ENCODE measurements at regions not wholly inside any gene's neighbourhood (a gene's known extent, or its start where the extent isn't known, plus 50 kb on each side); places are given as distances from the start of the nearest gene placed in this dataset.

DNA sequence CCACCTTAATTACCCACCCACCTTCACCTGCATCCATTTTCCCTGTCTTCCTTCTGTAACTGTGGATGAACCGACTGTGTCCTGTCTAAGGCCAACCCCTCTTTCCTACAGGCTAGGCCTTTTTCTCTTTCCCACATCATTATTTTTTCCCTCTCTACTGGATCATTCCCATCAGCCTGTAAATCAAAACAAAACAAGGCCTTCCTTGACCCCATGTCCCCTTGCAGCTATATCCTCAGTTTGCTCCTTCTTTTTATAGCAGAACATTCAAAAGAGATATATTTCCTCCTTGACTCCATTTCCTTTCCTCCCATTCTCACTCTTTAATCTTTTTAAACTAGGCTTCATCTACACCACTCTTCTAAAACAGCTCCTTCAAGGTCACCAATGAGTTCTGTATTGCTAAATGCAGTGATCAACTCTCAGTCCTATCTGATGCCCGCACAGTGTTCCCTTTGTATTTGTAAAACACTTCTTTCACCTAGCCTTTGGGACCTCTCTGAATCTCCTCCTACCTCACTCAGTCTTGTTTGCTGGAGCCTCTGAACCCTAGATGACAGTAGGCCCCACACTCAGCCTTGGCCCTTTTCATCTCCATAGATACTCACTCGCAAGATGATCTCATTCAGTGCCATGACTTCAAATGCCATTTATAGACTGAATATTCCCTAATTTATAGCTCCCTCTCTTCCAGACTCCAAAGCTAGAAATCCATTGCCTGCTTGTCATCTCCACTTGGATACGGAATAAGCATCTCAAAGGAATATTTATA, 55.7 kb downstream of the CXCR4 start:
- in situ Hi-C loops (cut with HindIII; ENCODE audit: low sequenced_read_pairs) = no loop called here
- DNase-seq (ENCODE audit: low spot score) = no peak

DNA sequence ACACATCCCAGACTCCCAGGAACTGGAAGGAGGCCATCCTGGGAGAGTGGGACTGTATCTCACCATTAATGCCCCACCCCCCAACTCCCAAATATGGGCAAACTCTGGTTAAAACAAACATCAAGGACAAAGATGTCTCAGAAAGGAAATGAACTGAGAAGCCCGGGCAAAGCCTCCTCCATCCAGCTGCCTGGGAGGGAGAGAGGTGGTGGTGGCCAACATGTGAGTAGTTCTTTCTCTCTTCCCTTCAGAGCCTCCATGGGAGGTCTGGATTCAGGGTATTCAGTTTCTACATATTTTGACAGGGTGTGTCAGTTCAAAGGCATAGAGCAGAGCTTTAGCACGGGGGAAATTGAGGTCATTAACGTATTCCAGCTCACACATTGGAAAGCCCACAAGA, 57.5 kb downstream of the CXCR4 start:
- DNase-seq (ENCODE audit: low spot score) = no peak
- in situ Hi-C loops (cut with HindIII; ENCODE audit: low sequenced_read_pairs) = no loop called here

DNA sequence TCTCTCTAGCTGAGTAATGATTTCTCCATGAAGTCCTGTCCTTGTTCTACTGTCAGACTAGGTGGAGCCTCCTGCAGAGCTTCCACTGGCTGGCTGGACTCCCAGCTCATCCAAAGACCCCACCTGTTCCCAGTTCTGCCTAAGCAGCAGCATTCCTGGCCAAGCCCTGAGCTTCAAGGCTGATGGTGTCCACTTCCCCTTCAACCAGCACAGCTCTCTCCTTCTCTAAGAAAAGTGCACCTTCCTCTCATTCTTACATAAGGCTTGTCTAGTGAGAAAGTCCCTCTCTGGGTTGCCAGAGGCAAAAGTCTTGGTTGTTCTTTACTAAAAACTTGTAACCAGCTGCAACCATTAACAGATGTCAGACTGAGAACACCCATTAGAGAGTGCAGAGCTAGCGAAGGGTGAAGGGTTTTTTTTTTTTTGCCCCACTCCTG, 58.9 kb downstream of the CXCR4 start:
- in situ Hi-C loops (cut with HindIII; ENCODE audit: low sequenced_read_pairs) = no loop called here
- DNase-seq (ENCODE audit: low spot score) = peak; percentile 21

DNA sequence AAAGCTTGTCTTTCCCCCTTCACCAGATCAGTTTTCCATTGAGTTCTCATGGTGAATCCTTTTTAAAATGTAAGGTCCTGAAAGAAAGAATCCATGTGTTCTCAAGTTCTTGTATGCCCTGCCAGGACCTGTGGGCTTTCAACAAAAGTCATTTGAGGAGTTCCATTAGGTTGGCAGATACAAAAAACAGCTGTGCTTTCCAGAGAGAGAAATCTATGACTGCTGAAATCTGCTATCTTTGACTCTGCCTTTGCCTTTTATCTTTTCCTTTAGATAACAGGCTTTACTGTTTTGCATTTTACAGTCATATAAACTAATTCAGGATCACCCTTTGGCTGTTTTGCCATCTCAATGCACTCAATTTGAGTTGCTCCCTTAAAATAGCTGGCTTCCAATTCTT, 59.7 kb downstream of the CXCR4 start:
- in situ Hi-C loops (cut with HindIII; ENCODE audit: low sequenced_read_pairs) = no loop called here
- no peak for DNase-seq (ENCODE audit: low spot score)

DNA sequence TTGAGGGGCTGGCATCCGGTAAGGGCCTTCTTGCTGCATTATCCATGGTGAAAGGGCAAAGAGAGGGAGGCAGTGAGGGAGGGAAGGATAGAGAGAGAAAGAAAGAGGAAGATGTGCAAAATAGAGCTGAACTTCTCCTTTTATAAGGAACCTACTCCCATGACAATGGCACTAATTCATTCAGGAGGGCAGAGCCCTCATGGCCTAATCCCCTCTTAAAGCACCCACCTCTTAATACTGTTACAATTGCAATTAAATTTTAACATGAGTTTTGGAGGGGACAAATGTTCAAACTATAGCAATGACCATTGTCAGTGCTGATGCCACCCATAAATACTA, 60.2 kb downstream of the CXCR4 start:
- in situ Hi-C loops (cut with HindIII; ENCODE audit: low sequenced_read_pairs) = no loop called here
- no peak for DNase-seq (ENCODE audit: low spot score)

DNA sequence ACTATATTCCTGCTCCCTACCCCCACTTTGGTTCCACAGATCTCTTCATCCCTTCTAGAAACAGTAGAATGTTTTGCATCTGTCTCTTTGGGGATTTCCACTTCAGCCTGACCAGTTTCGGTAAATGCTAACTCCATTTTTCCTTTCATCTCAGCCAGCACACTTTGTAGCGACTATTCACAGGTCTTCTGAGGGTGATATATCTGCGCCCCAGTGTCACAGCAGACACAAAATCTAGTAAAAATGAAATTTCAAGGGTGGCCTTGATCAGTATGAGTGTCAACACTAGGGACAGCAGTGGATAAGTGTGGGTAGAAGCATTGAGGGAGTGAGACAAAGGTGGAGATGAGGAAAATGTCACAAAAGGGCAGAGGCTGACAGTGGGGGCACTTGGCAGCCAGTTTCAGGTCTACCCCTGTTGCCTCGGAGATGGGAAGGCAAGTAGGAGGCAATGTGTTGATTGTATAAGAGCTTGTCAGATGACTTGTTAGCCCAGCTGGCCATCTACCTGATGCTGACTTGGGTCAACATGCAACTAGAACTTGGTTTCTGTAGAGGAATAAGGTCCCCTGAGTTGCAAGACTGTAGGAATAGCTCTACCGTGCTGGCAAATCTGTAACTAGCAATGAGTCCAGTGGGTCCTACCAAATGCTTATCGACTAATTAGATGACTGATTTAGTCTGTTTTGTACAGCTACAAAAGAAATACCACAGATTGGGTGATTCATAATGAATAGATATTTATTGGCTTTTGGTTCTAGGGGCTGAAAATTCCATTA, 60.7 kb downstream of the CXCR4 start:
- DNase-seq (ENCODE audit: low spot score) = no peak
- in situ Hi-C loops (cut with HindIII; ENCODE audit: low sequenced_read_pairs) = no loop called here

DNA sequence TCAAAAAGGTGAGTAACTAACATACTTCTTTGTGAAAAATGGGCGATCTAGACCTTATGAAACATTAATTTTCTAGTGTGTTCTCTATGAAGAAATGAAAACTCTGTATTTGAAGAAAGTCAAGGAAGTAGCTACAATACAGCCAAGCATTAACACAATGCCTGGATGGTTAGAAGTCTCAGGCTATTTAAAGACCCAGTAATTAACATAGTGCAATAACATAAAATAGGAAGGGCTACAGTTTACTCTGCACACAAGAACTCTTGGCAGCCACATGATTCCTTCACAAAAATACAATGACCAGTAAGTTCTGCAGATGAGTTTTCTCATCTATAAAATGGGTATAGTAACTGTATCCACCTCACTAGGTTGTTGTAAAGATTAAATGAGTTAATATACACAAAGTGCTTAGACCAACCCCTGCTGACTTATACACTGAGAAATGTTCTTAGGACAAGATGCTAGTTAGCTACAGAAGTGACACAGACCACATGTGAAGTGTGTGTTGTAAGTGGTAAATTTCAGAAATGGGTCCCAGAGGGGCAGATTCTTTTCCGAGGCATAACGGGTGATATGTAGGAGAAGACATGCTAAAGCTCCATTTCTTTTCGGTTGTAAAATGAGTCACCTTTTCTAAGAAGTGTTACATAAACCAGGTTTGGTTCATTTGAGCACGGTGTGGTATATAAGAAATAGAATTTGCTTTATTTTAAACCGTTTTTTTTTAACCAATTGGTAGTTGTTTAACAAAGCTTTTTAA, 61.8 kb downstream of the CXCR4 start:
- in situ Hi-C loops (cut with HindIII; ENCODE audit: low sequenced_read_pairs) = no loop called here
- DNase-seq (ENCODE audit: low spot score) = no peak

DNA sequence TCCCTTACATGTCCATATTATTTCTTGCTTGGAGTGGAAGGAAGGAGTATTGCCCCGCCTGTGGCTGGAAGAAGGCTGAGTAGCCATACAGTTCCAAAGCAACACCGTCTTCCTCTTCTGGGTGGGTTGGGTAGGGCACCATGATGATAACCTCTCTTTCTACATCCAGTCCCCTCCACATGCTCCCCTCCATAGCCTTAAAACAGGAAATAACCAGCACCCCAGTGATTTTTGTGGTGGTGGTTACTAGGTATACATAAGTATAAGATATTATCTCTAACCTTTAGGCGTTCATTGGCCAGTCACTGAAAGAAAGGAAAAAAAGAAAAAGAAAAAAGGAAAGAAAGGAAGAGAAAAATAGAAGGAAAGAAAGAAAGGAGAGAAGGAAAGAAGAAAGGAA, 63.1 kb downstream of the CXCR4 start:
- in situ Hi-C loops (cut with HindIII; ENCODE audit: low sequenced_read_pairs) = no loop called here

DNA sequence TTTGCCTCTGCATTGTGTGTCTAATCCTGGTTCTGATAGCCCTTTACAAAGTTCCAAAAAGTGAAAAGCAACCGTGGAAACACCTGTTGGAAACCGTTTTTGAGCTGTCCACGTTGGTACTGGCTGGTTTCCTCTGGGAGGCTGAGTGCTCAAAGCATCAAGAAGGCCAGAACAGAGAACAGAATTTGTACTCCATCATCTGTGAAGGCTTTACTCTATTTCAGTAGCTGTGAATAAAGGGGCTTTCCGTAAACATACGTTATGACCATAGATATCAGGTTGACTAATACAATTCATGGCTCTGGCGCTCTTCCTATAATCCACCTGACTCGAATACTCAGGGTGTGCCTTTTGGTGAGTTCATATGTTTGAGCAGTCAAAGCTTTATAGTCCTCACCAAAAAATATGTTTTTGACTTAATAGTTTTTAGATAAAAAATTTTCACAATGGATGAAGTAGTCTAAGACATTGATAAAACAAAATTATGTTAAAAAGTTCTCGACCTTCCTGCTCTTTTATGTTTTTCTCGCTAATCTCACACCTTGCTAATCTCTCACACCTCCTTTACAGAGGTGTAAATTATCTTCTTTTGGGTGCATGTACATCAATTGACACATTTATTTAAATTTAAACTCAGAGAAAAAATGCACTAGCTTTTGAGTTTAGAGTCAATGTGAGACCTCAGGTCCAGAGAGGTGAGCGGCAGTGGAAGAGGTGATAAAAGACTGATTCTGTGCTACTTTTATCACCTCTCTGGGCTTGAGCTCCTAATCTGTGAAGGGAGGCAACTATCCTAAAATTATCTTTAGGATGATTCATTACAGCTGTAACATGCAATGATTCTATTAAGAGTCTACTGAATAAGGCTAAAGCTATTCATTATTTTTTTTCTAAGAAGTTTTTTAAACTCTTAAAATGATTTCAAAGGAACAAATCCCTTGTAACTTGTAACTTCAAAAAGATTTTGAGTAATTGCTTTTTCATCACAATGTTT, 65.3 kb downstream of the CXCR4 start:
- no peak for DNase-seq (ENCODE audit: low spot score)

More for the DNA sequence above, 63.1 kb downstream of the CXCR4 start:
- no peak for DNase-seq (ENCODE audit: low spot score)

DNA sequence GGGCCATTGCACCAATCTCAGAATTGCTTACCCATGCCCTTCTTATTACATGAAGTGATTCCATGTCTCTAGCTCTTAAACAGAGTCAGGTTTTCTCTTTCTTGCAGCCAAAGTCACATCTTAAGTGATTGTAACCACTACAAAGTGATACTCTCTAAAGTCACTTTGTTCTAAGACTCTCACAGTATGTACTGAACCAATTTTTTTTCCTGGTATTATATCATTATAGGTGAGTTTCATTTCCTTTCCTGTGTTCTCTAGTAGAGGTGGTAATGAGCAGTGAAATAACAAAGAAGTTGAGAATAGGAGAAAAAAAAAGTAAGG, 66.3 kb upstream of the DARS1 start:
- in situ Hi-C loops (cut with HindIII; ENCODE audit: low sequenced_read_pairs) = no loop called here
- DNase-seq (ENCODE audit: low spot score) = no peak

More for the DNA sequence above, 65.3 kb downstream of the CXCR4 start:
- in situ Hi-C loops (cut with HindIII; ENCODE audit: low sequenced_read_pairs) = no loop called here

DNA sequence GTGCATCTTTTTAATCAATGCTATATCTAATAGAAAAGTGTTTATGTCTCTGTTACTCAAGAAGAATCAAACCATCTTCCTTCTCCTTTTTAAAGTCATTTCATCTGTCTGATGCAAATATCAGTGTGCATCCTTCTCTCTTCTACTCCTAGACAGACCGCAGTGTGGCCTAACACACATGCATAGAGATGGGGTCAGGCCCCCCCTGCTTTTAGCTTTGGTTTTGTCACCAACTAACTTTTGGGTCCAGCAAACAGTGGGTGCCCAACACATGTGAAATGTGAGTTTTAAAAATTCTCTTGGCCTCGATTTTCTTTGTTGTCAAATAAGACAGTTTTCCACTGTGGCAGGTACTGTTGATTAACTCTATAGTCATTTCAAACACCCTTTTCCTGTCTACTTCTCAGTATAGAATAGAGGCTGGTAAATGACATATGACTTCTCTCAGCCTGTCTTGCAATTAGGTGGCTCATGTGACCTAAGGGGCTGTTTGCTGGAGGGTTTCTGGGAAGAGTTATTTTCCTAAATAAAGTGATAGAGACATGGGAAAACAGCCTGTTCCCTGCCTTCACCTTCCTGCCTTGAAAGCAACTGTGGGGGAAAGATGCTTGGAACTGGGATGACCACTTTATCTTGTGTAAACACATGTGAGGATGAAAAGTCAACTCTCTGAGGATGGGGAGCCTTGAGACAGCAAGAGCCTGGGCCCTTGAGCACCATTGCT, 65.7 kb upstream of the DARS1 start:
- DNase-seq (ENCODE audit: low spot score) = no peak

DNA sequence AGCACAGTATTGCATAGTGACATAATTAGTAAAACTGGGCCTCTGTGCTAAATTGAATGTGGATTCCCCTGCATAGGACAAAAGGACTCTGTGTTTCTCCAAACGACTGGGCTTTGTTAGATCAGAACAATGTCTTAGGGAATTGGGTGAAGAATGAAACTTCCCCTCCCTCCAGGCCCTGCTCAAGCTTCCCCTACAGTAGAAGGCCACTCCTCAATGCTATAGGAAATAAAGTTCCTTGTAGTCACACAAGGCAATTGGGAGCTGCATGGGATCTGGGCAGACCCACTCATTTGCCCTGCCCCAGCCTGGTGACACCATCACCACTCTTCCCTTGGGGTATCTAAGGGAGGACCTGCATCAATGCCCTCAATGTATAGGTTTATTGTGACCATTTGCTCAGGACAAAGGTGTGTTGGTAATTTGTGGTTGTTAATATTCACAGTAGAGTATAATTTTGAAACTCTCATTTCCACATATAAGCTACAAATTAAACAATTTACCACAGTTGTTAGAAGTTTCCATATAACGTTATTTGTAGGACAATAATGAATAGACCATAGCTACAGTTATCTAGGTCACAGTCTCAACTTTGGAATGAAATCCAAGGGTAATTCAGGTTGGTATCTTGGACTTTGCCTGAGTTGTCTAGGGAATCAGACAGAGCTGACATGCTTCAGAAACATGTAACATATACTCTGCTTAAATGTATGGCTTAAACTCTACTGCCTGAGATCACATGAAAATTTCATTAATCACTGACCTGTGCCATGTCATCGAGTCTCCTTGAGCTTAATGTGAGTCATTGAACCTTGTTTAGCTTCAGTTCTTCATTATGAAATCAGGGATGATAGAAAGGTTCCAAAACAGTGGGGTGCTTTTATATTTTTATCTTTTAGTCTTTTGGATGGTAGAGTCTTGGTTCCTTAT, 64.8 kb upstream of the DARS1 start:
- DNase-seq (ENCODE audit: low spot score) = no peak
- in situ Hi-C loops (cut with HindIII; ENCODE audit: low sequenced_read_pairs) = no loop called here

More for the DNA sequence above, 65.7 kb upstream of the DARS1 start:
- in situ Hi-C loops (cut with HindIII; ENCODE audit: low sequenced_read_pairs) = no loop called here

DNA sequence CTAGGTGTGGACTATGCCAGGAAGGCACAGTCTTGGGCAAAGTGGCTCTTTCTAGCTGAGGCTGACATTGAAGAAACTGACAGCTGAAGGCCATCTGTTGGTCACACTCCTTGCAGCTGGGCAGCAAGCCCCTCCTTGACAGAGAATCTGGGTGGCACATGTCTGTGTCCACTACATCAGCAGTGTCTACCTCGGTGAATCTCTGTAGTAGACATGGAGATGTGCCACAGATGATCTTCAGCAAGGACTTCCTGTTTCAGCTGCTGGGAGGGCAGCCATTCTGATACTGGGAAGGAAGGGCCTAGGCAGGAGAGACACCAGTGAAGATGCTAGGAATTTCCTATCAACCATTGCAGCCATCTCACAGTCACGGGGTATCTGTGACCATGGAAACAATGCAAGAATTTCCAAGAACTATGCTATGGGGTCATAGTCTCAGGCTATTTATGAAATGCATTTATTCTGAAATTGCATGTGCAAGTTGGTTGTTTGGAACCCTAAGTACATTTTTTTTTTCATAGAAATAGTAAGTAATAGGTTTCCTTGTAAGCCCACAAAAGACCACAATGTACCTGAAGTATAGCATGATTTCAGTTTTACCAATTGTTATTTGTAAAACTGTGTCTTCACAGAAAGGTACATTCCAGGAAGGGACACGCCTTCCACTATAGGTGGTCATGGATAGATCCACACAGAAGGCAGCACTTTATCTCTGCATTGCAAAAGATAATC, 63.8 kb upstream of the DARS1 start:
- no peak for DNase-seq (ENCODE audit: low spot score)
- in situ Hi-C loops (cut with HindIII; ENCODE audit: low sequenced_read_pairs) = no loop called here

DNA sequence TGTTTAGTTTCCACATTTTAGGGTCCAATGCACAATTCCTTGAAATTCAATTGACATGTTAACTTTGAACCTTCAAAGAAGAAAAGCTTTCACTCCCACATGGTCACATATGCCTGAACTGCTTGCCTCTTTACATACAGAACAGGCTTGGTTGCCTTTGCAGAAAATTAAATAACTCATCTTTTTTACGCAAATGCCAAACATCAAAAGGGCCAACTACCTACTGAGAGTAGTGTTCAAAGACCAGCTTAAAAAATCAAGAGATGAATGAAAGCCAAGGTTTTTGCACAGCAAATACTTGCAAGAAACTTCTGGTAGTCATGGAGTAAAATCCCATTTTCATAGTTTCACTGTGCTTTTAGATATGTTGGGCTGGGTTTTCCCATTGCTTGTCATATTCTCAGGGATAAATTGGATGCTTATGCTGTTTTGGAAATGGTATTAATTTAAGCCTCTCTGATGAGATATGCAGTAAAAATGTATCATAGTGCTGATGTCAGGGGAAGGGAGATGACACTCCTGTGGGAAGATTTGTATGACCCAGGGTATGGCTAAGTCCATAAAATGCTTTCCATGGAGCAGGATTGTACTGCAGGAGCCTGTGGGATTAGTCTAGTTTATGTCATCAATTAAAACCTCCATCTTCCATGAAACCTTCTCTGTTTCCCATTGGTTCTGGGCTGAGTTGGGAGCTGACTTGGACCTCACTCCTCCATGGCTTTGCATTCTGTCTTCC, 60.6 kb upstream of the DARS1 start:
- in situ Hi-C loops (cut with HindIII; ENCODE audit: low sequenced_read_pairs) = no loop called here
- no peak for DNase-seq (ENCODE audit: low spot score)

DNA sequence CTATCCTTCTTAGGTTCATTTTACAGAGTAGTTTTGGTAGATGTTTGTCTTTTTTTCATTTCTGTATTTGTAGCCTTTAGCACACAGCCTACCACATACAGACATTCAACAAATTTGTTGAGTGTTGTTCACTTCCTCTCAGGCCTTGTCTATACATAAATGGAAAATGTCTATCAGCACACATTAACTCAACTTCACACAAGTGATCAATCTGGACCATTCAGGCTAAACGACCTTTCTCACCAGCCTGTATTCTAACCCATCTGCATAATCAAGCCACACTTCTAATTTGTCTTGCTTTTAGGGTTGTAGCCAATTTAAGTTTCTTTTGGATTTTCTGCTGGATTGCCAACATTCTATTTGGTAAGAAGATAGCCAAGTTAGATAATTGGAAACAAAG, 59.9 kb upstream of the DARS1 start:
- in situ Hi-C loops (cut with HindIII; ENCODE audit: low sequenced_read_pairs) = no loop called here
- no peak for DNase-seq (ENCODE audit: low spot score)

Data from G401 (cell line).